AG04450 (cell line): ENCODE measurements at regions not wholly inside any gene's neighbourhood (a gene's known extent, or its start where the extent isn't known, plus 50 kb on each side); places are given as distances from the start of the nearest gene placed in this dataset.
"Not testable (repeated sequence)": the region's sequence is repeated elsewhere in the genome, so short reads cannot be mapped to it uniquely, and the experiment has no call there.

Source experiments
- CTCF ChIA-PET: fragments of 300-600, 350-600 bp; formaldehyde crosslinking; extraction: SDS; loops from one replicate; lab custom pipeline; 2022; ENCODE audit warnings: antibody characterized with exemption, inconsistent platforms; lab: Charles Lee
- POLR2A ChIA-PET: fragments of 350-600 bp; formaldehyde crosslinking; extraction: SDS; loops from one replicate; lab custom pipeline; 2021; ENCODE audit warnings: antibody characterized with exemption, inconsistent platforms; lab: Yijun Ruan, JAX
- DNase-seq: peaks from one replicate; pipeline ENCODE4 v3.0.0-alpha.2; 2011; ENCODE audit warnings: low read depth, low spot score
- H3K27ac ChIP-seq: one replicate; pipeline ENCODE4 v1.5.1; 2012; ENCODE audit warnings: low read depth, low read length, control low read depth
- H3K27me3 ChIP-seq: one replicate; pipeline ENCODE4 v1.6.0; 2012; ENCODE audit warnings: low read length; ENCODE audit not compliant: control insufficient read depth, insufficient read depth
- H3K4me3 ChIP-seq: 2 replicates; pipeline ENCODE4 v1.5.1; 2011; ENCODE audit warnings: mild to moderate bottlenecking, low read depth, low read length, control low read depth
- H3K9me3 ChIP-seq: 2 replicates; pipeline ENCODE4 v1.5.1; 2012; ENCODE audit warnings: low read length; ENCODE audit not compliant: control insufficient read depth, insufficient read depth
- CTCF ChIP-seq: IDR thresholded peaks from 2 replicates; pipeline ENCODE4 v1.5.1; 2011; ENCODE audit warnings: low read depth, low read length, control low read depth, inconsistent platforms

GRCh38 chrX:3994315-3994714 is 280.9 kb upstream of the PRKX start:
- ChIA-PET CTCF (no interaction called here), POLR2A (no interaction called here)
- no peak for TF ChIP-seq CTCF
- Histone ChIP-seq H3K27ac (no peak overlapping the region), H3K4me3 (no peak overlapping the region), H3K27me3 (no peaks in the 10 kb centered on the region), H3K9me3 (no peaks in the 10 kb centered on the region)
- no peak for DNase-seq

GRCh38 chrX:3990569-3990968 is 277.1 kb upstream of the PRKX start:
- no peak for TF ChIP-seq CTCF
- Histone ChIP-seq H3K27ac (no peak overlapping the region), H3K27me3 (no peaks in the 10 kb centered on the region), H3K4me3 (no peak overlapping the region), H3K9me3 (no peaks in the 10 kb centered on the region)
- no peak for DNase-seq
- CTCF ChIA-PET: no interaction called here
- POLR2A ChIA-PET: no interaction called here

GRCh38 chrX:3972104-3972858 is 258.8 kb upstream of the PRKX start:
- H3K4me3 ChIP-seq, H3K27ac ChIP-seq, CTCF ChIA-PET, H3K27me3 ChIP-seq, H3K9me3 ChIP-seq, DNase-seq, POLR2A ChIA-PET: not testable (repeated sequence)

DNA sequence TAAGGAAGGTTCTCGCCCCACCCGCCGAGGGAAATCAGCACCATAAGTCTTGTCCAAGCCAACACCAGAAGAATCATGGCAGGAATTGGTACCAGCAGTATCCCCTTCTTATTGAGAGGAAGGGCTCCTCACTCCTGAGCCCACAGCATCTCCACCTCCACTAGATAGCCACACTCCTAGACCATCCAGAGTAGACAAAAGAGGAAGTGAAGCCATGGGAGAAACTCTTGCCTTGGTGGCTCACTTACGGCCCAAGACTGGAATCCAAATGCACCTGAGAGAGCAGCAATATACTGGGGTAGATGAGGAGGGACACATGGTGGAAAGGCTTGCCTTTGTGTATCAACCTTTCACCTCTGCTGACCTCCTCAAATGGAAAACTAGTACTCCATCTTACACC is 255.3 kb upstream of the PRKX start:
- POLR2A ChIA-PET: no interaction called here
- H3K27me3 ChIP-seq: no peaks in the 10 kb centered on the region
- H3K4me3 ChIP-seq: no peak overlapping the region
- CTCF ChIA-PET: no interaction called here
- no peak overlapping the region for H3K27ac ChIP-seq
- H3K9me3 ChIP-seq: no peaks in the 10 kb centered on the region
- TF ChIP-seq CTCF: no peak
- no peak for DNase-seq

DNA sequence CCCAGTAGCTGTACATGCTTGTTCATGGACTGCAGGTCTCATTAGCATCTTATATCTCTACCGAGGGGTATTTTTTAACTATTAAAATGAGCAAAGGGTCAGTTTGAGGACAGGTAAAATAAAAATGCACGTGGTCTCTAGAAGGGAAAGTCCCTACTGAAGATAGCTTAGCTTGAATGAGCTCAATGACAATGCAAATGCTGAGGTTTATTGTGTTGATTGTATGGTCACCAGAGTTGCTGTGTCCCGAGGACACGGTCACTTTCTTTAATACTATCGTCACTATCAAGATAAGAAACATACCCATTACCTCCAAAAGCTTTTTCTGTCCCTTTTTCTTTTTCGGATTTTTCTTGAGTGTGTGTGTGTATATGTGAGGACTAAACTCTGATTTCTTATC is 250.5 kb upstream of the PRKX start:
- no peak for TF ChIP-seq CTCF
- DNase-seq: no peak
- ChIA-PET CTCF (no interaction called here), POLR2A (no interaction called here)
- H3K27ac ChIP-seq: no peak overlapping the region
- no peaks in the 10 kb centered on the region for H3K27me3 ChIP-seq
- H3K4me3 ChIP-seq: no peak overlapping the region
- H3K9me3 ChIP-seq: no peaks in the 10 kb centered on the region
